H9 (cell line): ENCODE measurements at regions not wholly inside any gene's neighbourhood (a gene's known extent, or its start where the extent isn't known, plus 50 kb on each side); places are given as distances from the start of the nearest gene placed in this dataset.

Source experiments
- DNase-seq: peaks from one replicate; pipeline ENCODE4 v3.0.0-alpha.2; 2017
- H2AFZ ChIP-seq: one replicate; pipeline ENCODE4 v1.6.1; 2013; ENCODE audit warnings: mild to moderate bottlenecking, low read length, control low read depth, moderate library complexity
- H2AK5ac ChIP-seq: 2 replicates; pipeline ENCODE4 v1.6.1; 2013; ENCODE audit warnings: low read length, control low read depth, mixed read lengths; ENCODE audit not compliant: insufficient read length
- H2BK120ac ChIP-seq: one replicate; pipeline ENCODE4 v1.6.1; 2013; ENCODE audit warnings: low read depth, mild to moderate bottlenecking, low read length, control low read depth, inconsistent platforms; ENCODE audit not compliant: poor library complexity, severe bottlenecking
- H2BK12ac ChIP-seq: 2 replicates; pipeline ENCODE4 v1.6.1; 2013; ENCODE audit warnings: low read length, control low read depth, mixed read lengths, low read depth; ENCODE audit not compliant: insufficient read length
- H2BK15ac ChIP-seq: 2 replicates; pipeline ENCODE4 v1.6.1; 2013; ENCODE audit warnings: low read depth, low read length, control low read depth
- H2BK20ac ChIP-seq: one replicate; pipeline ENCODE4 v1.6.1; 2013; ENCODE audit warnings: low read depth, mild to moderate bottlenecking, low read length, control low read depth, inconsistent platforms; ENCODE audit not compliant: poor library complexity, severe bottlenecking
- H2BK5ac ChIP-seq: 2 replicates; pipeline ENCODE4 v1.6.1; 2013; ENCODE audit warnings: low read length, control low read depth, mixed read lengths; ENCODE audit not compliant: insufficient read length
- H3K14ac ChIP-seq: 2 replicates; pipeline ENCODE4 v1.6.1; 2013; ENCODE audit warnings: low read length, control low read depth; ENCODE audit not compliant: insufficient read depth
- H3K18ac ChIP-seq: 2 replicates; pipeline ENCODE4 v1.6.1; 2013; ENCODE audit warnings: low read depth, mild to moderate bottlenecking, mixed read lengths, low read length, control low read depth; ENCODE audit not compliant: insufficient read length
- H3K23ac ChIP-seq: 2 replicates; pipeline ENCODE4 v1.6.1; 2013; ENCODE audit warnings: low read length, control low read depth, mixed read lengths, low read depth; ENCODE audit not compliant: insufficient read length
- H3K23me2 ChIP-seq: 2 replicates; pipeline ENCODE4 v1.6.1; 2013; ENCODE audit warnings: low read depth, mild to moderate bottlenecking, mixed read lengths, low read length, control low read depth; ENCODE audit not compliant: insufficient read length, poor library complexity, severe bottlenecking
- H3K27ac ChIP-seq: 2 replicates; pipeline ENCODE4 v1.5.1; 2013; ENCODE audit warnings: low read length, control low read depth, mixed read lengths, low read depth; ENCODE audit not compliant: insufficient read length
- H3K27me3 ChIP-seq: 2 replicates; pipeline ENCODE4 v1.6.1; 2013; ENCODE audit warnings: low read length, control low read depth, inconsistent platforms; ENCODE audit not compliant: insufficient read depth
- H3K4ac ChIP-seq: 2 replicates; pipeline ENCODE4 v1.6.1; 2013; ENCODE audit warnings: low read depth, mild to moderate bottlenecking, control low read depth, inconsistent platforms, low read length, moderate library complexity
- H3K4me1 ChIP-seq: 2 replicates; pipeline ENCODE4 v1.6.1; 2013; ENCODE audit warnings: low read length, control low read depth, inconsistent platforms; ENCODE audit not compliant: insufficient read depth
- H3K4me2 ChIP-seq: 2 replicates; pipeline ENCODE4 v1.6.1; 2013; ENCODE audit warnings: low read length, control low read depth, mixed read lengths; ENCODE audit not compliant: insufficient read length, insufficient read depth
- H3K56ac ChIP-seq: 2 replicates; pipeline ENCODE4 v1.6.1; 2013; ENCODE audit warnings: low read depth, mild to moderate bottlenecking, mixed read lengths, low read length, control low read depth; ENCODE audit not compliant: insufficient read length
- H3K79me1 ChIP-seq: 2 replicates; pipeline ENCODE4 v1.6.1; 2013; ENCODE audit warnings: low read depth, mild to moderate bottlenecking, moderate library complexity, low read length, control low read depth, inconsistent platforms; ENCODE audit not compliant: insufficient read depth, poor library complexity, severe bottlenecking
- H3K79me2 ChIP-seq: 2 replicates; pipeline ENCODE4 v1.6.1; 2013; ENCODE audit warnings: low read length, control low read depth, inconsistent platforms; ENCODE audit not compliant: insufficient read depth
- H3K9ac ChIP-seq: 2 replicates; pipeline ENCODE4 v1.6.1; 2013; ENCODE audit warnings: low read length, control low read depth, mixed read lengths; ENCODE audit not compliant: insufficient read length; ENCODE audit errors: extremely low read depth
- H3K9me3 ChIP-seq: one replicate; pipeline ENCODE4 v1.6.1; 2013; ENCODE audit warnings: low read depth, low read length, inconsistent platforms; ENCODE audit not compliant: control insufficient read depth
- H3T11ph ChIP-seq: one replicate; pipeline ENCODE4 v1.6.1; 2013; ENCODE audit warnings: mild to moderate bottlenecking, low read length, control low read depth, inconsistent platforms
- H4K20me1 ChIP-seq: one replicate; pipeline ENCODE4 v1.6.1; 2013; ENCODE audit not compliant: control insufficient read depth, insufficient read length, insufficient read depth
- H4K5ac ChIP-seq: 2 replicates; pipeline ENCODE4 v1.6.1; 2013; ENCODE audit warnings: low read depth, mild to moderate bottlenecking, mixed read lengths, low read length, control low read depth; ENCODE audit not compliant: insufficient read length
- H4K8ac ChIP-seq: replicated peaks from 2 replicates; pipeline ENCODE4 v1.6.1; 2013; ENCODE audit warnings: low read length, control low read depth, mixed read lengths, low read depth; ENCODE audit not compliant: insufficient read length
- H4K91ac ChIP-seq: 2 replicates; pipeline ENCODE4 v1.6.1; 2013; ENCODE audit warnings: low read depth, mild to moderate bottlenecking, moderate library complexity, mixed read lengths, low read length, control low read depth; ENCODE audit not compliant: insufficient read length
- H3K27ac Mint-ChIP-seq, 3 experiments: 2 replicates in 2 of 3; 3 replicates in 1 of 3; pipeline ENCODE4 v1.8.0; 2020 to 2021; ENCODE audit warnings: mixed read lengths in 3 of 3, mild to moderate bottlenecking in 1 of 3, moderate library complexity in 1 of 3
- H3K27me3 Mint-ChIP-seq: 2 replicates; pipeline ENCODE4 v1.8.0; 2021; ENCODE audit warnings: low read depth, mild to moderate bottlenecking, moderate library complexity, mixed read lengths
- H3K36me3 Mint-ChIP-seq, 3 experiments: 2 replicates in 2 of 3; 3 replicates in 1 of 3; pipeline ENCODE4 v1.8.0; 2020 to 2021; ENCODE audit warnings: low read depth in 3 of 3, mixed read lengths in 3 of 3; ENCODE audit not compliant: insufficient read depth in 1 of 3
- H3K4me1 Mint-ChIP-seq, 2 experiments: 2 replicates each; pipeline ENCODE4 v1.8.0; 2020; ENCODE audit warnings: mixed read lengths in 2 of 2
- H3K4me3 Mint-ChIP-seq, 2 experiments: 2 replicates in 1 of 2; 3 replicates in 1 of 2; pipeline ENCODE4 v1.8.0; 2020 to 2021; ENCODE audit warnings: mild to moderate bottlenecking in 2 of 2, mixed read lengths in 2 of 2, moderate library complexity in 1 of 2
- H3K9me3 Mint-ChIP-seq, 2 experiments: 2 replicates in 1 of 2; 3 replicates in 1 of 2; pipeline ENCODE4 v1.8.0; 2020; ENCODE audit warnings: mild to moderate bottlenecking in 2 of 2, mixed read lengths in 2 of 2, moderate library complexity in 1 of 2
- WGBS: extraction: QIAGEN DNeasy Blood & Tissue Kit; methylation state at CpG from one replicate; pipeline ENCODE4 v1.1.7; 2013; ENCODE audit warnings: missing lambda C conversion rate, low lambda C conversion rate, mixed read lengths; ENCODE audit not compliant: insufficient read length; ENCODE audit errors: extremely low coverage; 5-methylcytosine and 5-hydroxymethylcytosine counted together
- TF ChIP-seq, protein P1 (sequence below): fragments of 200-600 bp; sonication (generic); conservative IDR thresholded peaks from 3 replicates; pipeline ENCODE4 v1.8.0; 2021; ENCODE audit warnings: antibody characterized with exemption, mild to moderate bottlenecking

- H3K27ac Mint-ChIP-seq, result no peak overlapping the region
- H2AFZ ChIP-seq, result no peak overlapping the region
These were observed 339.0 kb downstream of the NSG2 start for GRCh38 chr5:174384509-174384947.

More at GRCh38 chr5:174384509-174384947, 339.0 kb downstream of the NSG2 start:
- DNase-seq, result no peak
- no peak overlapping the region for H2BK20ac ChIP-seq
- H2AK5ac ChIP-seq, result no peak overlapping the region
- no peaks in the 10 kb centered on the region for H3K36me3 Mint-ChIP-seq
- no peak overlapping the region for H3K18ac ChIP-seq
- no peak overlapping the region for H2BK15ac ChIP-seq
- WGBS, result no CpG with 5 or more reads among the region's 17 CpGs
- H3T11ph ChIP-seq, result no peak overlapping the region
- H3K4me2 ChIP-seq, result no peak overlapping the region
- no peak overlapping the region for H3K9ac ChIP-seq
- no peaks in the 10 kb centered on the region for H3K23me2 ChIP-seq
- no peak overlapping the region for H2BK120ac ChIP-seq
- H3K79me2 ChIP-seq, result no peaks in the 10 kb centered on the region
- H3K9me3 ChIP-seq, result no peaks in the 10 kb centered on the region
- no peak overlapping the region for H4K91ac ChIP-seq
- peaks cover 4% of the 10 kb centered on the region for H3K27me3 Mint-ChIP-seq
- no peak overlapping the region for H4K8ac ChIP-seq
- H3K4me1 Mint-ChIP-seq, result peaks cover 5 to 7% of the 10 kb centered on the region in 2 experiments
- H4K20me1 ChIP-seq, result no peaks in the 10 kb centered on the region
- no peak overlapping the region for H2BK5ac ChIP-seq
- no peaks in the 10 kb centered on the region for H3K79me1 ChIP-seq
- no peak overlapping the region for H4K5ac ChIP-seq
- H3K56ac ChIP-seq, result no peak overlapping the region
- H3K4me1 ChIP-seq, result no peaks in the 10 kb centered on the region
- TF ChIP-seq, protein P1, sequence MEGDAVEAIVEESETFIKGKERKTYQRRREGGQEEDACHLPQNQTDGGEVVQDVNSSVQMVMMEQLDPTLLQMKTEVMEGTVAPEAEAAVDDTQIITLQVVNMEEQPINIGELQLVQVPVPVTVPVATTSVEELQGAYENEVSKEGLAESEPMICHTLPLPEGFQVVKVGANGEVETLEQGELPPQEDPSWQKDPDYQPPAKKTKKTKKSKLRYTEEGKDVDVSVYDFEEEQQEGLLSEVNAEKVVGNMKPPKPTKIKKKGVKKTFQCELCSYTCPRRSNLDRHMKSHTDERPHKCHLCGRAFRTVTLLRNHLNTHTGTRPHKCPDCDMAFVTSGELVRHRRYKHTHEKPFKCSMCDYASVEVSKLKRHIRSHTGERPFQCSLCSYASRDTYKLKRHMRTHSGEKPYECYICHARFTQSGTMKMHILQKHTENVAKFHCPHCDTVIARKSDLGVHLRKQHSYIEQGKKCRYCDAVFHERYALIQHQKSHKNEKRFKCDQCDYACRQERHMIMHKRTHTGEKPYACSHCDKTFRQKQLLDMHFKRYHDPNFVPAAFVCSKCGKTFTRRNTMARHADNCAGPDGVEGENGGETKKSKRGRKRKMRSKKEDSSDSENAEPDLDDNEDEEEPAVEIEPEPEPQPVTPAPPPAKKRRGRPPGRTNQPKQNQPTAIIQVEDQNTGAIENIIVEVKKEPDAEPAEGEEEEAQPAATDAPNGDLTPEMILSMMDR, result no peak
- no peaks in the 10 kb centered on the region for H3K27me3 ChIP-seq
- no peak overlapping the region for H3K4ac ChIP-seq
- no peak overlapping the region for H3K4me3 Mint-ChIP-seq
- H2BK12ac ChIP-seq, result no peak overlapping the region
- no peak overlapping the region for H3K14ac ChIP-seq
- no peak overlapping the region for H3K27ac ChIP-seq
- no peaks in the 10 kb centered on the region for H3K9me3 Mint-ChIP-seq
- no peak overlapping the region for H3K23ac ChIP-seq
